ENCODE measurements at regions not wholly inside any gene's neighbourhood (a gene's known extent, or its start where the extent isn't known, plus 50 kb on each side); places are given as distances from the start of the nearest gene placed in this dataset.
"Not testable (repeated sequence)": the region's sequence is repeated elsewhere in the genome, so short reads cannot be mapped to it uniquely, and the experiment has no call there.

DNA sequence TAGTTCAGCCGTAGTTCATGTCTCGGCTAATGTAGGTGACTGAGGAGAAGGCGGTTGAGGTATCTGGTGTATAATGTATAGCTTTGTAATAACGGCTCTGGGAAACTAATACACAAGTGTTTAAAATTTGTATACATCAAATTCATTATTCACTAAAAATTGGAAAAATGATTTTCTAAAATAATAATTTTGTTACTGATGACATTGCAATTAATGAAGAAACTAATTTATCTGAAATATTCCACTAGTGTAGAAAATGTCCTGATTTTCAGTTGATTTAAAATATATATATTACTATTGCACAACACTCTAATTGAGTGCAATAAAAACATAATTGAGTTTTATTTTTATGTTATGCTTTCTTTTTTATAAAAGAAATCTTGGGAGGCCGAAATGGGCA is 823.0 kb downstream of the TAF11L14 start:
- H3K4me3 Mint-ChIP-seq, result no peak overlapping the region
- DNase-seq, result no peak
- no peaks in the 10 kb centered on the region for H3K36me3 Mint-ChIP-seq (ENCODE audit: low read depth)
- H3K9me3 ChIP-seq (ENCODE audit: control insufficient read depth, low read length, poor library complexity, severe bottlenecking), result no peaks in the 10 kb centered on the region
- ATAC-seq, result no peak
- no peaks in the 10 kb centered on the region for H3K4me1 Mint-ChIP-seq
- no peaks in the 10 kb centered on the region for H3K27me3 Mint-ChIP-seq
- no peak overlapping the region for H3K27ac Mint-ChIP-seq

- Mint-ChIP-seq H3K27ac (no peak overlapping the region), H3K27me3 (no peaks in the 10 kb centered on the region), H3K36me3 (ENCODE audit: low read depth) (no peaks in the 10 kb centered on the region), H3K4me1 (no peaks in the 10 kb centered on the region), H3K4me3 (no peak overlapping the region)
- no peak for ATAC-seq
- no peaks in the 10 kb centered on the region for H3K9me3 ChIP-seq (ENCODE audit: control insufficient read depth, low read length, poor library complexity, severe bottlenecking)
- DNase-seq, result no peak
Measured at GRCh38 chr5:18461766-18462165, 827.5 kb downstream of the TAF11L14 start.

DNA sequence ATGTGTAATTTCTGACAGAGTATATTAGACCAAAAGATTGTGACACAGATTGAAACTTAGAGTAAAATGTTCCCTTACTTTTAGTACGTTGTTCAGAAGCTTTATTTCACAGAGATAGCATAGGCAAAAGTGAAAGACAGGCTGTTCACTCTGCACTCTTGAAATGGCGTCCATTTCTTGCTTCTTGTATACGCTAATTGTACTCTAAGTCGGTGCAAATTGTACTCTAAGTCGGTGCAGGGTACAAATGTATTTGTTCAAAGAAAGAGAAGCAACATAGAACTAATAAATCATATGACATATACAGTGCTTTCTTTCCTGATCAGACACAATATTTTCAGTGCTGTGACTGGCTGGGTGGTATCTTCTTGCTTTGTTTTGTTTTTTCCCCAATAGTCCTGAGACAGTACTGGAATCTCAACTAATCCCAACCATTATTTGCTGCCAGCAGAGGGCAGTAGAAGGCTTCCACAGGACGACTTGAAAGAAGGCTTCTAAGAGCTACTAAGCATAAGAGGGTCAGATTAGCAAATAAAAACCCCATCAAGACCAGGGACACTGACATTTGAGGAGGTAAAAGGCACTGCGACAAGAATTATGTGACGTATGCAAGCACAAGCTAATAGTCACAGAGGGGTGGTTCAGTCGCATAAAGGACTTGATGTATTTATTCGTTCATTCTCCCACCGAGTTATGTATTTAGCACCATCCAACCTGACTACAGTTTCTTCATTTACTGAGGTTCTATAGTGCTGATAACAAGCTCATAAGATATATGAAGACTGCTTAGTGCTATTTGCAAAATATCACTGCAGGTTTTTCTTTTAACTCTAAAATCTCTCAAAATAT is 831.8 kb downstream of the TAF11L14 start:
- DNase-seq, result no peak
- no peaks in the 10 kb centered on the region for H3K4me1 Mint-ChIP-seq
- H3K9me3 ChIP-seq (ENCODE audit: control insufficient read depth, low read length, poor library complexity, severe bottlenecking), result no peaks in the 10 kb centered on the region
- no peaks in the 10 kb centered on the region for H3K27me3 Mint-ChIP-seq
- no peak overlapping the region for H3K4me3 Mint-ChIP-seq
- H3K36me3 Mint-ChIP-seq (ENCODE audit: low read depth), result no peaks in the 10 kb centered on the region
- no peak overlapping the region for H3K27ac Mint-ChIP-seq
- no peak for ATAC-seq

GRCh38 chr5:18466731-18467130 is 832.5 kb downstream of the TAF11L14 start:
- Mint-ChIP-seq H3K27me3 (no peaks in the 10 kb centered on the region), H3K27ac (no peak overlapping the region), H3K4me1 (no peaks in the 10 kb centered on the region), H3K4me3 (no peak overlapping the region), H3K36me3 (ENCODE audit: low read depth) (no peaks in the 10 kb centered on the region)
- ATAC-seq (no peak), DNase-seq (no peak)
- H3K9me3 ChIP-seq (ENCODE audit: control insufficient read depth, low read length, poor library complexity, severe bottlenecking), result no peaks in the 10 kb centered on the region

DNA sequence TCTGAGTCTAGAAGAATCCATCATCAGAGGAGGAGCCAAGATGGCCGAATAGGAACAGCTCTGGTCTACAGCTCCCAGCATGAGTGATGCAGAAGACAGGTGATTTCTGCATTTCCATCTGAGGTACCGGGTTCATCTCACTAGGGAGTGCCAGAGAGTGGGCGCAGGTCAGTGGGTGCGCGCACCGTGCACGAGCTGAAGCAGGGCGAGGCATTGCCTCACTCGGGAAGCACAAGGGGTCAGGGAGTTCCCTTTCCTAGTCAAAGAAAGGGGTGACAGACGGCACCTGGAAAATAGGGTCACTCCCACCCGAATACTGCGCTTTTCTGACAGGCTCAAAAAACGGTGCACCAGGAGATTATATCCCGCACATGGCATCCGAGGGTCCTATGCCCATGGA is 837.5 kb downstream of the TAF11L14 start:
- not testable (repeated sequence) for H3K4me1 Mint-ChIP-seq; H3K27ac Mint-ChIP-seq; H3K4me3 Mint-ChIP-seq; H3K27me3 Mint-ChIP-seq; DNase-seq; ATAC-seq; H3K36me3 Mint-ChIP-seq (ENCODE audit: low read depth); H3K9me3 ChIP-seq (ENCODE audit: control insufficient read depth, low read length, poor library complexity, severe bottlenecking)

- H3K27me3 Mint-ChIP-seq, result no peaks in the 10 kb centered on the region
- no peak overlapping the region for H3K4me3 Mint-ChIP-seq
- H3K27ac Mint-ChIP-seq, result no peak overlapping the region
- H3K9me3 ChIP-seq (ENCODE audit: control insufficient read depth, low read length, poor library complexity, severe bottlenecking), result no peaks in the 10 kb centered on the region
- no peaks in the 10 kb centered on the region for H3K4me1 Mint-ChIP-seq
- DNase-seq (no peak), ATAC-seq (no peak)
- H3K36me3 Mint-ChIP-seq (ENCODE audit: low read depth), result no peaks in the 10 kb centered on the region
Measured at GRCh38 chr5:18483451-18483850, 849.2 kb downstream of the TAF11L14 start.

DNA sequence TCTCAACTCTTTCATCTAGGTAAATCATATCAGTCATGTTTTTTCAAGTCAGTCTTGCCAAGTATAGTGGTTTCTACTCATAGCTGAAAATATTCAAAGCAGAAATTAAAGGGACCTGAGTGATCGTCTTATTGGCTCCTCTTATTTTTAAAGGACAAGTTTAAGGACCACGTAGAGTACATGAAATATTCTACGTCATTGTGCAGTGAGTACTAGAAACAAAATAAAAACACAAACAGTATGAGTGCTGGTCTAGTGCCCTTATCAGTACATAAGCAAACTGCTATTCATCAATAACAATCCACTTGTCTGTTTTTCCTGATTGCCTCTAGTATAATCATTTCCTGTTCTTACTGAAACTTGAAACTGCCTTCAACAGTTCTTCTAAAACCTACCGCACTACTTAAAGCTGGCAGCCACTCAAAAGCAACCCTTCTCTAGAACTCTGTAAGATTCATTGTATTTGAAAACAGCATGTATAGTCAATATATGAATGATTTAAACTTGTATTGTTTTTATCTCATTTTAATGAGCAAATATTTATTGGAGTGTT is 853.7 kb downstream of the TAF11L14 start:
- ATAC-seq (no peak), DNase-seq (no peak)
- no peak overlapping the region for H3K4me3 Mint-ChIP-seq
- H3K27me3 Mint-ChIP-seq, result no peaks in the 10 kb centered on the region
- H3K27ac Mint-ChIP-seq, result no peak overlapping the region
- H3K36me3 Mint-ChIP-seq (ENCODE audit: low read depth), result no peaks in the 10 kb centered on the region
- H3K9me3 ChIP-seq (ENCODE audit: control insufficient read depth, low read length, poor library complexity, severe bottlenecking), result no peaks in the 10 kb centered on the region
- no peaks in the 10 kb centered on the region for H3K4me1 Mint-ChIP-seq

DNA sequence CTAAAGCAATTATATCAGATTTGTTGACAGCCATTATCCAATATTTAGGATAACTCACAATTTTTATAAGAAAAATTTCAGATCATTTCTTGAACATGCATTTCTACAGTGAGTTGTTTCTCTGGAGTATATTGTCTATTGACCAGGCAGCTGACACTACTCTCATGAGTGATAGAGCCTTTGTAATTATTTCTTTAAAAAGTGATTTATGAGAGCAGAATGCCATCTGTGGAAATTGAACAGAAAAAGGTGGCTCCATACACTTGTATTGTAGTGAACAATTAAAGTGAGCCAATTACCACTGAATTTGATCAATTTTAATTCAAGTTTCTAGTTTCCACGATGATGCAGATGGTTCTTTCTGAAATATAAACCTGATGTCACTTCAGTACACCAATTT is 855.4 kb downstream of the TAF11L14 start:
- Mint-ChIP-seq H3K36me3 (ENCODE audit: low read depth) (no peaks in the 10 kb centered on the region), H3K4me3 (no peak overlapping the region), H3K27ac (no peak overlapping the region), H3K4me1 (no peaks in the 10 kb centered on the region), H3K27me3 (no peaks in the 10 kb centered on the region)
- no peak for ATAC-seq
- H3K9me3 ChIP-seq (ENCODE audit: control insufficient read depth, low read length, poor library complexity, severe bottlenecking), result no peaks in the 10 kb centered on the region
- DNase-seq, result no peak

GRCh38 chr5:18491349-18491748 is 857.1 kb downstream of the TAF11L14 start:
- H3K36me3 Mint-ChIP-seq (ENCODE audit: low read depth), result no peaks in the 10 kb centered on the region
- H3K27me3 Mint-ChIP-seq, result no peaks in the 10 kb centered on the region
- DNase-seq (no peak), ATAC-seq (no peak)
- H3K4me3 Mint-ChIP-seq, result no peak overlapping the region
- H3K9me3 ChIP-seq (ENCODE audit: control insufficient read depth, low read length, poor library complexity, severe bottlenecking), result no peaks in the 10 kb centered on the region
- no peak overlapping the region for H3K27ac Mint-ChIP-seq
- no peaks in the 10 kb centered on the region for H3K4me1 Mint-ChIP-seq

DNA sequence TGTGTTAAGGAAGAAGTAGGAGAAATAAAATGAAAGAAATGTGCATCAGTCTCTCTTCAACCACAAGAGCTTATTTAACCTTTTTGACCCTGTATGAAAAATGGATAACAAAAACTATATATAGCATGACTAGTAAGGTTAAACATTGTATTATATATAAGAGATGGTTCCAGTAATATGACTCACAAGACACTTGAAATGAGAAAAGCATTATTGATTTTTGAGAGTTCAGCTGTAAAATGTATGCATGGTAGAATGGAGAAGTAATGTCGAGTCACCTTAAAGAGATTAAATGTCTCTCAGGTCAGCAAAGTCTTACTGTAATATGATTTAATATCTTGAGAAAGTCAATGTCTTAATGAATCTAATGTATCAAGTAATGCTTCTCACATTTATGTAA is 860.9 kb downstream of the TAF11L14 start:
- H3K9me3 ChIP-seq (ENCODE audit: control insufficient read depth, low read length, poor library complexity, severe bottlenecking), result no peaks in the 10 kb centered on the region
- H3K4me1 Mint-ChIP-seq, result no peaks in the 10 kb centered on the region
- no peaks in the 10 kb centered on the region for H3K36me3 Mint-ChIP-seq (ENCODE audit: low read depth)
- no peak overlapping the region for H3K27ac Mint-ChIP-seq
- DNase-seq, result no peak
- H3K27me3 Mint-ChIP-seq, result no peaks in the 10 kb centered on the region
- no peak overlapping the region for H3K4me3 Mint-ChIP-seq
- no peak for ATAC-seq

GRCh38 chr5:18496041-18496440 is 861.8 kb downstream of the TAF11L14 start:
- DNase-seq (no peak), ATAC-seq (no peak)
- no peaks in the 10 kb centered on the region for H3K4me1 Mint-ChIP-seq
- no peaks in the 10 kb centered on the region for H3K36me3 Mint-ChIP-seq (ENCODE audit: low read depth)
- H3K27me3 Mint-ChIP-seq, result no peaks in the 10 kb centered on the region
- H3K4me3 Mint-ChIP-seq, result no peak overlapping the region
- no peak overlapping the region for H3K27ac Mint-ChIP-seq
- H3K9me3 ChIP-seq (ENCODE audit: control insufficient read depth, low read length, poor library complexity, severe bottlenecking), result no peaks in the 10 kb centered on the region

DNA sequence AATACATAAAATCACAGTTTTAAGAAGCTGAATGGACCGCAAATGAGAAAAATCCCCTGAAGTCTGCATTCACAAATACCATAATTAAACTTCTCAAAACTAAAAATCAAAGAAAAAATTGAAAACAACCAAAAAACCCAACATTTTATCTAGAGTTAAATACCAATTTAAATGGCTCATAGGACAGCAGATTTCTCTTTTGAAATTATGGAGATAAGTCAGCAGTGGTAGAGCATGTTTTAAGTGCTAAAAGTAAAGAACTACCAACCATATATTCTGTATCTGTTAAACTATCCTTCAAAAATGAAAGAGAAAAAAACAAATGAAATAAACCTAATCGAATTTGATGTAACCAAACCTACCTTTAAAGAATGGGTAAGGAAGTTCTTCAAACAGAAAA is 862.8 kb downstream of the TAF11L14 start:
- ATAC-seq (no peak), DNase-seq (no peak)
- no peaks in the 10 kb centered on the region for H3K9me3 ChIP-seq (ENCODE audit: control insufficient read depth, low read length, poor library complexity, severe bottlenecking)
- Mint-ChIP-seq H3K27ac (no peak overlapping the region), H3K27me3 (no peaks in the 10 kb centered on the region), H3K4me1 (no peaks in the 10 kb centered on the region), H3K4me3 (no peak overlapping the region), H3K36me3 (ENCODE audit: low read depth) (no peaks in the 10 kb centered on the region)

- Mint-ChIP-seq H3K27me3 (no peaks in the 10 kb centered on the region), H3K4me1 (no peaks in the 10 kb centered on the region), H3K27ac (no peak overlapping the region), H3K4me3 (no peak overlapping the region), H3K36me3 (ENCODE audit: low read depth) (no peaks in the 10 kb centered on the region)
- ATAC-seq, result no peak
- no peak for DNase-seq
- no peaks in the 10 kb centered on the region for H3K9me3 ChIP-seq (ENCODE audit: control insufficient read depth, low read length, poor library complexity, severe bottlenecking)
Measured at GRCh38 chr5:18503797-18504328, 869.6 kb downstream of the TAF11L14 start.

- ATAC-seq (no peak), DNase-seq (no peak)
- no peak overlapping the region for H3K27ac Mint-ChIP-seq
- no peak overlapping the region for H3K4me3 Mint-ChIP-seq
- no peaks in the 10 kb centered on the region for H3K9me3 ChIP-seq (ENCODE audit: control insufficient read depth, low read length, poor library complexity, severe bottlenecking)
- H3K4me1 Mint-ChIP-seq, result no peaks in the 10 kb centered on the region
- H3K36me3 Mint-ChIP-seq (ENCODE audit: low read depth), result no peaks in the 10 kb centered on the region
- no peaks in the 10 kb centered on the region for H3K27me3 Mint-ChIP-seq
Measured at GRCh38 chr5:18507114-18507513, 872.9 kb downstream of the TAF11L14 start.

Measured in T-helper 17 cell (primary cell).